ENCODE measurements at regions not wholly inside any gene's neighbourhood (a gene's known extent, or its start where the extent isn't known, plus 50 kb on each side); places are given as distances from the start of the nearest gene placed in this dataset.

DNA sequence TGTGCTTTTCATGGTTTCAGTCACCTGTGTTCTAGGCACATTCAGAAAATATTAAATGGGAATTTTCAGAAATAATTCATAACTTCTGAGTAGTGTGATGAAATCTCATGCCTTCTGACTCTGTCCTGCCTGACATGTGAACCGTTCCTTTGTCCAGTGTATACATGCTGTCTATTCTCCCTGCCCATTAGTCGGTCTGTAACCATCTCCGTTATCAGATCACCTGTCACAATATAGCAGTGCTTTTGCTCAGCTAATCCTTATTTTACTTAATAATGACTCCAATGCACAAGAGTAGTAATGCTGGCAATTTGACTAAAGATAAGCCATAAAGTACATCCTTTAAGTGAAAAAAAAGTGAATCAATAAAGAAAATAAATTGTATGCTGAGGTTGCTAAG lies 597.5 kb downstream of the BRINP3 start:
- DNase-seq = no peak
- no peak for ATAC-seq

DNA sequence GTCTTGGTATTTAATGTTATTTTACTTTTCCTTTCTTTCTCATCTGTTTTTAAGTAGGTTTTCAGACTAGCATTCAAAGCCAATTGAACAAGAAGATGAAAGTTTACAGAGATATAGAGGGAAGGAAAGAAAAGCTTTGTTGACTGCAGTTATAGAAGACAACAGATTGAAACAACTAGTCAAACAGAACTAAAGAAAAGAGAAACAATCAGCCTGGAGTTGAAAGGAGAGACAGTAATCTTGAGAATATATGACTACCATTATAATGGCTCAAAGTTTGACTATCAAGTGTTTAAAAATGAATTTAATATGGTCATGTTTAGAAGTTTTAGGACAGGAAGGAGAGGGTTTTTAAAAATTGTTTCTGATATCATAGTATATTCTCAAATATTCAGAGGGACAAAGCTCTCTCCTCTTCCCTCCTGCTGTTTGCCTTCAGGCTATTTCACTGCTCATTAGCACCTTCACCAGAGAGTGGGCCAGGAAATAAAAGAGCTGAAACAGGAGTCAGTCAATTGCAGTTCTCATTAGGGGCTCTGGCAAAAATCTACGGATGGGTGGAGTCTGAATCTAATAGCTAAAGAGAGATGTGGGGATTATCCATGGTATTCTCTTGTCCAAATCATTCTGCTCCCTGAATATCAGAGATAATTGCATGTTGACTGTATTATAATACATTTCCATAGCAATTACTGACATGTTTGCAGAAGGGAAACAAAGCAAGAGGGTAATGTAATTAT lies 577.8 kb downstream of the BRINP3 start:
- no peak for ATAC-seq

DNA sequence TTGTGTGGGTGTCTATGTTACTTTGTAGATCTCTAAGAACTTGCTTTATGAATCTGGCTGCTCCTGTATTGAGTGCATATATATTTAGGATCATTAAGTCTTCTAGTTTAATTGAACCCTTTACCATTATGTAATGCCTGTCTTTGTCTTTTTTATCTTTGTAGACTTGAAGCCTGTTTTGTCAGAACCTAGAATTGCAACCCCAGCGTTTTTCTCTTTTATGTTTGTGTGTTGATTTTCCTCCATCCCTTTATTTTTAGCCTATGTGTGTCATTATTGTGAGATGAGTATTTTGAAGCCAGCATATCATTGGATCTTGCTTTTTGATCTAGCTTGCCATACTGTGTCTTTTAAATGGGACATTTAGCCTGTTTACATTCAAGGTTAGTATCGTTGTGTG lies 573.2 kb downstream of the BRINP3 start:
- ATAC-seq (no peak), DNase-seq (no peak)

More for the DNA sequence above, 577.8 kb downstream of the BRINP3 start:
- DNase-seq = no peak

DNA sequence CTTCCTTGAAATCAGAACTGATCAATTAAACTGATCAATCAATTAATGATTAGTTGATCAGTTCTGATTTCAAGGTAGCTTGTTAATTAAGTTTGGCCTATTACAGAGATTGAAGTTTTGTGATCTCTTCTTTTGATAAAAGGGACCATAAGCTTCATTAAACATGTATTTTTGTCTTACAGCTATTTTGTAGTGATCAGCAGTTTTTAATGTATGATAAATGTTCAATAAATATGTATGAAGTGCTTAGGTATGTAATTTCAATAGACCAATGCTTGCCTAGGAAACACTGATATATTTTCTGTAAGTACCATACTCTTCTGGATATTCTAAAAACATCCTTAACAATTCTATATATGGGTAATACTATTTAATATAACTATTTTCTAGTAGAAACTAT lies 569.6 kb downstream of the BRINP3 start:
- DNase-seq = no peak
- ATAC-seq = no peak

DNA sequence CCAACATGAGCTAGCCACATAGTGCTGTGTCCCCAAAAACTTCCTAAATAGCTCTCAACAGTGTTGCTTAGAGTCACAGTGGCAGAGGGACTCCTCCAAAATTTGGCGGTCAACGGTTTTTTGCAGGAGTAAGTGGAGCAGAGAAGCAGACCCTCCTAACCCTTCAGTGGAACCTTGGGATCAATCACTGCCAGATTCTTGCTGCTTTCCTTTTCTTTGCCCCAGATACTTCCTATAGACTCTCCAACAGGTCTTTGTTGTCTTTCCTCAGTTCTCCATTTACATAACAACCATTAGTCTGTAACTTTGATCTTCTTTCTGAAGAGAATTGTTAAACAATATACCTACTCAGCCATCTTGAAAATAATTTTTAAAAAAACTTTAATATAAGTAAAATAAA lies 556.1 kb downstream of the BRINP3 start:
- DNase-seq (no peak), ATAC-seq (no peak)

DNA sequence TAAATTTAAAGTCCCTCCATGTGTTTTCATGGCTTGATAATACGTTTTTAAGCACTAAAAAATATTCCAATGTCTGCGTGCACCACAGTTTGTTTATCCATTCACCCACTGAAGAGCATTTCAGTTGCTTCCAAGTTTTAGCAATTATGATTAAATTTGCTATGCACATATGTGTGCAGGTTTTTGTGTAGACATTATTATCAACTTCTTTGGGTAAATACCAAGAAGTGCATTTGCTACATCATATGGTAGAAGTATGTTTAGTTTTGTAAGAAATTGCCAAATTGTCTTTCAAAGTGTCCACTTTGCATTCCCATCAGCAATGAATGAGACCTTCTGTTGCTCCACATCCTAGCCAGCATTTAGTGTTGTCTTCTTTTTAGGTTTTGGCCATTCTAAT lies 550.0 kb downstream of the BRINP3 start:
- ATAC-seq (no peak), DNase-seq (no peak)

DNA sequence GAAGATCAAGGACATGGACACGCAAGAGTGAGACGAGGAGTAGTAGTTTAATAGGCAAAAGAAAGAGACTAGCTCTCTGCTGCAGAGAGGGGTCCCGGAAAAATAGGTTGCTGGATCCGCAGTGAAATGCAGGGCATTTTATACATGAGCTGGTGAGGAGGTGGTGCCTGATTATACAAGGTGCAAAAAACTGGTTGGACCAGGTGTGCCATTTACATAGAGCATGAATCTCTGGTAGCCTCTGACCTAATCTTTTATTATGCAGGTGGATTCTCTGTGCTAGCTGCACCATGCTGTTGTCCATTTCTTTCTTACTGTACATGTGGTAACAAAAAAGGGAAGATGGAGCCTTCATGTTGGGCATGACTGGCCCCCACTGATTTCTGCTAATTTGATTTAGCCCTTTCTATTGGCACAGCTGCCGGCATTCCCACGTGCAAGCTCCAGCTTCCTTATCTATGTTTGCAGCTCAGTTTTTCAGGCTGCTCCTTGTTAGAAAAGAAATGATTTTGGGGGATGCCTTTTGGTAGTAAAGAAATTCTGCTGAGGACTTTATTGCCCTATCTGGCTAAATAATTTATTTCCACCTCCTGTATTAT lies 548.1 kb downstream of the BRINP3 start:
- no peak for DNase-seq
- ATAC-seq = no peak

DNA sequence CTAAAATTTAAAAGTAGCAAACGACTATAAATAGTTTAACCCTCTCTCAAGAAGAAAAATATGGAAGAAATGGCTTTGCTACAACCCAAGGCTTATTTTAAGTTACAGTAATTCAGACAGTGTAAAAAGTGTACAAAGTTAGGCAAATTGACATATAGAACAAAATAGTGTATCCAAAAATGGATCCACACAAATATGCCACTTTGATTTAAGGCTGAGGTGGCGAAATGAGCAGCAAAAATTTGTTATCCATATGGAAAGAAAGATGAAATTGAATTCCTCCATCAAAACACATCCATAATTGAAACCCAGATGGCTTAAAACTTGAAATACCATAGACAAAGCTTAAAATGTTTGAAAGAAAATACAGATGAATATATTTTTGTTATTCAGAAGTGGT lies 540.8 kb downstream of the BRINP3 start:
- ATAC-seq (no peak), DNase-seq (no peak)

DNA sequence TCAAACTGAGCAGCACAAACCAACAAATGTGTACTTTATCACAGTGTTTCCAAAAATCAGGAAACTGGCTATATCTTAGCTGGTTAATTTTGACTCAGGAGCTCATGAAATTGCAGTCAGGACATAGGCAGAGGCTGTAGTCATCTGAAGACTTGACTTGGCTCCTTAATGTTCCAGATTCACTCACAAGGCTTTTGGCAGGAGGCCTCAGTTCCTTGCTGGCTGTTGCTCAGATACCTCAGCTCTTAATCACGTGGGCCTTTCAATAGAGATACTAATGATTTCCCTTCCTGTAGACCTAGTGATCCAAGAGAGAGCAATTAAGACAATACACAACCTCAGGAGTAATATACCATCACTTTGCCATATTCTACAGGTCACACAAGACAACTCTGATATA lies 537.7 kb downstream of the BRINP3 start:
- ATAC-seq = no peak

DNA sequence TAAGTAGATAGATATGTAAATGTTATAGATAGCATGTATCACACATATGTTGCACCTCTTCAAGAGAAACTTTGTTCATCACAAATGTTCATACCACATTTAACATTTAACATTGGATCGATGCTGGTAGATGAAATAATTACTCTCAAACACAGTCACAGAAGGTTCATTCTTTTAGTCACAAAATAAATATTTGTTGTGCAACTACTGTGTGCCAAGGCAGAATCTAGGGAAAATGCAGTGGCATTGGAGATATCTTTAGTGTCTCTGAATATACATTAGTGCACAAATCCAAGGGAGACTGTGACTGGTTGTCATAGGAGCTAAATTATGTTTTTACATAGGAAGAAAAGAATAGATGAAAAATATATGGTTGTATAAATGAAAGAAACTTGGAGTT lies 535.7 kb downstream of the BRINP3 start:
- ATAC-seq (no peak), DNase-seq (no peak)

More for the DNA sequence above, 537.7 kb downstream of the BRINP3 start:
- DNase-seq = no peak

DNA sequence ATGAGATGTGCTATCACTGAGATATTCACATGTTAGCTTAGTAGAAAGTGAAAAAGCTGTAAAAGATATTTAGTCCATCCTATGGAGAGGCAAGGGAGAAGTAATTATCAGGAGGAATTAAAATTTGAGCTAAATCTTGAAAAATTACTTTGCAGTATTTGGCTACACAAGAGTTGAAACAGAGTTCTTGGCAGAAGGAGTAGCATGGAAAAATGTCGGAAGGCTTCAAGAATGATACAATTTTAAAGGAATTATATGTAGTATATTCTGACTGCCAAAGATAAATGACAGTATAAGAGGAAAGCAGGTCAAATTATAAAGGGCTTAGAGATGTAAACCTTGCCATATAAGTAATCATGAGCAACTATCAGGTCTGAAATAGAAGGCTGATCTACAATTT lies 518.9 kb downstream of the BRINP3 start:
- no peak for ATAC-seq
- no peak for DNase-seq

DNA sequence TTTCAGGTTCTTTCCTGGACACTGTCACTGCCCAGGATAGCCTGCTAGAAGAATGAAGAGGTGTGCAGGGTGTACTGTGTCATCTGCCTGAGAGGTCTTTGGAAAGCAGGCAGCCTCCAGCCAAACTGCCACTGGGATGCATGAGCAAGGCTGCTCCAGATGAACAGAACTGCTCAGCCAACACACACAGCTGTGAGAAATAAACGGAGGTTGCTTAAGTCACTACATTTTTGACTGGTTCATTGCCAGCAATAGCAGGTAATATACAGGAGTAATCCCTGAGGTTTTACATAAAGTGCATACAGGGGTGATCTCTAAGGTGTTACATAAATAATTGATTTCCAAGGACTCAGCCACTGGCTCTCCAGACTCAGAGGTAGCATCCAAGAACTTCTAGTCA lies 516.9 kb downstream of the BRINP3 start:
- DNase-seq (no peak), ATAC-seq (no peak)

DNA sequence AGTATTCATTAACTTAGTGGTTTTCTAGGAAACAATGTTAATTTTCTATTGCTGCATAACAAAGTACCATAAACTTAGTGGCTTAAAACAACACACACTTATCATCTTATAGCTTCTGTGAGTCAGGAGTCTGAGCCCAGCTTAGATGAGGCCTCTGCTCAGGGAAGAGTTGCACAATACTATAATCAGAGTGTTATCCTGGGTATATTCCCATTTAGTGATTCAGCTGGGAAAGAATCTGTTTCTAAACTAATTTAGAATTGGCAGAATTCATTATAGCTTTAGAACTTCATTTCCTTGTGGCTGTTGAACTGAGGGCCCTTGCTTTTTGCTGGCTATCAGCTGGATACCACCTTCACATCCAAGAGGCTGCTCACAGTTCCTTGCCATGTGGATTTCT lies 515.5 kb downstream of the BRINP3 start:
- no peak for DNase-seq
- ATAC-seq = no peak

DNA sequence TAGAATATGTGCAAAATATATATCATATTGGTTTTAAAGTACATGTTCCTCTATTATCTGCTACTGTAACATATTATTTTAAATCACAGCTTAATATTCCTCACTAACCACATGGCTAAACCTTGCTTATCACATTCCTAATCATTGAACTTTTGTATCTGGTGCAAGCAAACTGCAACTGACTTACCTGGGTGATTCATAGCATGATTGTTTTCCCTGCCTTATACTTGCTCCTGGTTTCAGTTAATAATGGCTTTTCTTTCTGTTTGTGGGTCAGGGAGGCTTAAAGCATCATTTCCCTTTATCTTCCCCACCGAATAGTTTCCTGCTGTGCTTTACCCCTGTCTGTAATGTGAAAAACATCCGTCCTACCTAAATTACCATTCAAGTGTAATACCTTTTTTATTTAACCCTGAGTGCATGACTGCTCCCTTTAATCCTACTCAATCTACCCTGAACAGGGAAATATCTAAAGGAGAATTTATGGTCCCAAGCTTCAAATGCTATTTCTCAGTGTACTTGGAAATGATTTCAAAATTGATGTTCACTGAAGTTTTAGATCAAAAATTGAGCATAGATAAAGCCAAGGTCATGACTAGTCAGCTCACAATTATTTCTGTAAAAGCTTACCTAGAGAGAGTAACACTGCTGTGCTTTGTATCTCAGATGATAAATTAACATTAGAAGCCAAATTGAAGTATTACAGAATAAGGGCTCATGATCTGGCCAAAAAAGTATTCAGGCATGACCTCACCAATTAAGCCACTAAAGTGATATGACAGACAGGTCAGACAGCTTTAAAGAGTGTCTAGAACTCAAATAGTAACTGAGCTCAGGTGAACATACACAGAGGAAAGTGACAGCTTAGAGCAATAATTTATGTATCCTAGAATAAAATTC lies 507.1 kb downstream of the BRINP3 start:
- no peak for ATAC-seq
- no peak for DNase-seq

DNA sequence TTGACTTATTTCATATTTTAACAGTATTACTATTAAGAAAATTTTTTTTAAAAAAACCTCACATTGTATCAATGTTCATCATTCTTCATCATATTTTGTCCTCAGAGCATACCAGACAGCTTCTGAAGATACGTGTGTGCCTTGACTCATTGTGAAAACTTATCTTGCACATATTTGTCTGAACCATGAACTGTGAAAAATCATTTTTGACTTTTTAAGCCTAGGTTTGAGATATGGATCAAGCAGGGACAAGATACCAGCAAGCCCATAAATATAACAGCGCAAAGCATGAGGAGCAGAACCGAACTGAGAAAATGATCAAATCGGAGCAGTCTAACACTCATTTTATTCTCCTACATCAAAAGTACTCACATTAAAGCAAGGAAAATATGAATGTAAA lies 506.0 kb downstream of the BRINP3 start:
- ATAC-seq (no peak), DNase-seq (no peak)

DNA sequence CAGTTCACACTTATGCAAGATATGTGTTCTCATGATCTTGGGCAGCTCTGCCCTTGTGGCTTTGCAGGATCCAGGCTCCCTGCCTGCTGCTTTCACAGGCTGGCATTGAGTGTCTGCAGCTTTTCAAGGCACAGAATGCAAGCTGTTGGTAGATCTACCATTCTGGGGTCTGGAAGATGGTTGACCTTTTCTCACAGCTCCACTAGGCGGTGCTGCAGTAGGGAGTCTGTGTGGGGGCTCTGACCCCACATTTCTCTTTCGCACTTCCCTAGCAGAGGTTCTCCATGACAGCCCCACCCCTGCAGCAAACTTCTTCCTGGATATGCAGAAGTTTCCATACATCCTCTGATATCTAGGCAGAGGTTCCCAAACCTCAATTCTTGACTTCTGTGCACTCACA lies 500.5 kb downstream of the BRINP3 start:
- DNase-seq = no peak
- ATAC-seq = no peak

DNA sequence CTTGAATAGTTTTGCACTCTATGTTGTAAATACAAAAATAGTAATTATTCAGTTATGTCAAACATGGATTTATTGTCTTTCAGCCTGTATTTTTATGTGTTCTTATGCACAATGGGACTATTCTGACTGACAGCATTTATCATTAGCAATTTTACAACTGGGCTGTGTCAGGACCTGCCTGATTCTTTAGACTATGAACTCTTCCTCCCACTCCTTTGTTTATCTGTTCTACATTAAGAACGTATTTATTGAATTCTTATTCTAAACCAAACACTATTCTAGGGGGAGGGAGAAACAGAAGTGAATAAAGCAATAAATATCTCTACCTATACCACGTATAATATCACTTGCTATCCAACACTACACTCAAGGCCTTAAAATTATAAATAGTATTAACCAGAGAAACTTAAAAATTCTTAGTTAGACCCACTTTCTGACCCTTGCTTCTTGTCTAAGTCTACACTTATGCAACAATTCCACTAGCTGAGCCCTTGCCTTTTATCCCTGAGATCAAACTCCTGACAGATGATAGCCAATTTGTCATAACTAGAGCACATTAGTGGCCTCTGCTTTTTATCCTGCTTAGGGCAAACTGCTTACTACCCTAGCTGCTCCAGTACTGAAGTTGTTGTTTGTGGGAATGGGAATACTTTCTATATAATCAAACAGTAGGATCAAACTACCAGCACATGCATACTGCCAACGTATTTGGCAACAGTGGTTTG lies 494.3 kb downstream of the BRINP3 start:
- ATAC-seq = no peak

DNA sequence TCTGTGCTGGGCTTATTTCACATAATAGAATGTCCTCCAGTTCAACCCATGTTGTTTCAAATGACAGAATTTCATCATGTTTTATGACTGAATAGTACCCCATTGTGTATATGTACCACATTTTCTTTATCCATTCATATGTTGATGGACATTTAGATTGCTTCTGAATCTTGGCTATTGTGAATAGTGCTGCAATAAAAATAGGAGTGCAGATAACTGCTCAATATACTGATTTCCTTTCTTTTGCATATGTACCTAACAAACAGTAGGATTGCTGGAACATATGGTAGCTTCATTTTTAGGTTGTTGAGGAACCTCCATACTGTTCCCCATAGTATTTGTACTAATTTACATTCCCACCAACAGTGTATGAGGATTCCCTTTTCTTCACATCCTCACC lies 491.1 kb downstream of the BRINP3 start:
- ATAC-seq (no peak), DNase-seq (no peak)

More for the DNA sequence above, 494.3 kb downstream of the BRINP3 start:
- no peak for DNase-seq

DNA sequence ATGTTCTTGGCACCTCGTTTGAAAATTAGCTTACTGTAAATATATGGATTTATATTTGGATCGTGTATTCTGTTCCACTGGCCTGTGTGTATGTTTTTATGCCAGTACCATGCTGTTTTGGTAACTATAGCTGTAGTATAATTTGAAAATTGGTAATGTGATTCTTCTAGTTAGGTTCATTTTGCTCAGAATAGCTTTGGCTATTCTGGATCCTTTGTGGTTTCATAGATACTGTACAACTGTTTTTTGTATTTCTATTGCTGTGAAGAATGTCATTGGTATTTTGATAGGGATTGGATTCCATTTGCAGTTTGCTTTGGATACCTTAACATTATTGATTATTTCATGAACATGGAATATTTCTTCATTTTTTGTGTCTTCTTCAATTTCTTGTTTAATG lies 490.2 kb downstream of the BRINP3 start:
- no peak for DNase-seq
- ATAC-seq = no peak

DNA sequence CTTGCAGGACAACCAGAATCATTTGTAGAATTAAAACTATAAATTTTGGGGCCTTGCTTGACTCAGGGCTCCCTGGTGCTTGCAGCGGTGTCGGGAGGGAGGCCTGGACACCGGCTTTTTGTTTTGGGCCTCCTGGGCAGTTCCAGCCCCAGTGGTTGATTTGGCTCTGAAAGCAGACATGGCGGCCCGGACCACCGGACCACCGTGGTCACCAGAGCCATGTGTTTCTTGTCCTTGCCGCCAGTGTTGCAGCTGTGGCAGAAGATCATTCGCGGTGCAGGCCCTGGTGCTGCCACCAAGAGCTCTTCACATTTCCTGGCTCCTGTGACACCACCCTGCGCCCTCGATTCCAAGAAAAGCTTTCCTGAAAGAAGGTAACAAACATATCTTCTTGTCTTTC lies 484.8 kb downstream of the BRINP3 start:
- DNase-seq = no peak
- ATAC-seq = no peak

DNA sequence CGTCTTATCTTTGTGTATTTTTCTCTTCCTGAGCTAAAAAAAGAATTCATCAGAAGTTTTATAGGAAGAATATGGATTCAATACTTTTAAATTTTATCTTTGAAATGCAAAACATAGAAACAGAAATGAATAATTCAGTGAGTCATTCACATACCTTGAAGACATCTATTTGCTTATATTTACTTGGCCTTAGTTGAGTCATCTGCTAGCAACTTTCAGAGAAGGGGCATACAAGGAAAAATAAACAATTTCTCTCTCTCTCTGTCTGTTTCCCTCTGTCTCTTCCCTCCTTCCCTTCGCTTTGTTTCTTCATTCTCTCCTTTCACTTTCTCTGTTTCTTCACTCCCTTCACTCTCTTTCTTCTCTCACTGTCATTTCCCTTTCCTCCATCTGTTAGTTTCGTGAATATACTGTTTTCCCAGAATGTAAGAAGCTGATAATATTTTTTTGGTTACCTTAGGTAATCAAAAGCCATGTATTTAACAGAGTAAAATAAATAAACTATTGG lies 477.2 kb downstream of the BRINP3 start:
- no peak for DNase-seq
- ATAC-seq = no peak

DNA sequence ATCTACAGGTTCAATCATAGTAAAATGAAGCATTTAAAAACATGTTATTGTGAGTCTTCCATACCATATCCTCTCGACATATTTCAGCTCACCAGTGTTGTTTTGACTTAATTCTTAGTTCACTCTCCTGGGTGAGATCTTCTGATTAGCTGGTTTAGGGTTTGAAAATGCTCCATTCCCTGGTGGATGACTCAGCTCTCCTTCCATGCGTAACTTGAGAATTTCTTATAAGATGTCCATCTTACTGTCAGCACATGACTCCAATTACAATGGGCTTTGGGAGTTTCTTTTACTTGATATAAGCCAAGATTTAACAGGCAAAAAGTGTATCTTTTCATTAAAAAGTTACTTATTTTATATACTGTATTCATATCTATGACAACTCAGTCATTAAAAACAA lies 476.5 kb downstream of the BRINP3 start:
- DNase-seq (no peak), ATAC-seq (no peak)
